ENCODE measurements at regions not wholly inside any gene's neighbourhood (a gene's known extent, or its start where the extent isn't known, plus 50 kb on each side); places are given as distances from the start of the nearest gene placed in this dataset.

- H3K27ac ChIP-seq, result no peak overlapping the region
- intact Hi-C loops (cut with DNase I), result no loop called here
- H3K27me3 ChIP-seq (replicated peaks; ENCODE audit: insufficient read depth), result no peaks in the 10 kb centered on the region
- H3K36me3 ChIP-seq, result no peaks in the 10 kb centered on the region
- no peaks in the 10 kb centered on the region for H3K4me1 ChIP-seq (replicated peaks)
- H3K9me3 ChIP-seq, result no peaks in the 10 kb centered on the region
- no peak for TF ChIP-seq CTCF (IDR thresholded peaks at IDR 0.05)
- no peak for TF ChIP-seq POLR2AphosphoS5 (IDR thresholded peaks at IDR 0.05)
- TF ChIP-seq POLR2A (IDR thresholded peaks at IDR 0.05), result no peak
- H3K4me3 ChIP-seq, result no peak overlapping the region
- no peak for DNase-seq (ENCODE audit: low spot score)
- WGBS, result 77% methylated on average over 2 of the region's 2 CpGs
Observed at GRCh38 chr10:10205906-10206305, 811.8 kb upstream of the CELF2 start.

GRCh38 chr10:10207538-10207937, 810.1 kb upstream of the CELF2 start:
- WGBS, result 86% methylated on average over 3 of the region's 3 CpGs
- Histone ChIP-seq H3K36me3 (no peaks in the 10 kb centered on the region), H3K9me3 (no peaks in the 10 kb centered on the region), H3K4me1 (replicated peaks) (no peaks in the 10 kb centered on the region), H3K4me3 (no peak overlapping the region), H3K27ac (no peak overlapping the region), H3K27me3 (replicated peaks; ENCODE audit: insufficient read depth) (no peaks in the 10 kb centered on the region)
- intact Hi-C loops (cut with DNase I), result no loop called here
- no peak for DNase-seq (ENCODE audit: low spot score)
- TF ChIP-seq CTCF (IDR thresholded peaks at IDR 0.05) (no peak), POLR2AphosphoS5 (IDR thresholded peaks at IDR 0.05) (no peak), POLR2A (IDR thresholded peaks at IDR 0.05) (no peak)

- H3K27me3 ChIP-seq (replicated peaks; ENCODE audit: insufficient read depth), result no peaks in the 10 kb centered on the region
- H3K27ac ChIP-seq, result no peak overlapping the region
- no peaks in the 10 kb centered on the region for H3K9me3 ChIP-seq
- no peaks in the 10 kb centered on the region for H3K36me3 ChIP-seq
- no peak for DNase-seq (ENCODE audit: low spot score)
- TF ChIP-seq POLR2AphosphoS5 (IDR thresholded peaks at IDR 0.05) (no peak), POLR2A (IDR thresholded peaks at IDR 0.05) (no peak), CTCF (IDR thresholded peaks at IDR 0.05) (no peak)
- no peaks in the 10 kb centered on the region for H3K4me1 ChIP-seq (replicated peaks)
- intact Hi-C loops (cut with DNase I), result no loop called here
- H3K4me3 ChIP-seq, result no peak overlapping the region
- WGBS, result 53% methylated on average over 4 of the region's 4 CpGs
Observed at GRCh38 chr10:10208196-10208595, 809.5 kb upstream of the CELF2 start.

- DNase-seq (ENCODE audit: low spot score), result no peak
- TF ChIP-seq POLR2AphosphoS5 (IDR thresholded peaks at IDR 0.05) (no peak), POLR2A (IDR thresholded peaks at IDR 0.05) (no peak), CTCF (IDR thresholded peaks at IDR 0.05) (no peak)
- WGBS, result 46% methylated on average over 3 of the region's 3 CpGs
- Histone ChIP-seq H3K9me3 (no peaks in the 10 kb centered on the region), H3K4me3 (no peak overlapping the region), H3K36me3 (no peaks in the 10 kb centered on the region), H3K27me3 (replicated peaks; ENCODE audit: insufficient read depth) (no peaks in the 10 kb centered on the region), H3K4me1 (replicated peaks) (no peaks in the 10 kb centered on the region), H3K27ac (no peak overlapping the region)
- intact Hi-C loops (cut with DNase I), result no loop called here
Observed at GRCh38 chr10:10209167-10209566, 808.5 kb upstream of the CELF2 start.

- Histone ChIP-seq H3K9me3 (no peaks in the 10 kb centered on the region), H3K27ac (no peak overlapping the region), H3K4me3 (no peak overlapping the region), H3K36me3 (no peaks in the 10 kb centered on the region), H3K27me3 (replicated peaks; ENCODE audit: insufficient read depth) (no peaks in the 10 kb centered on the region), H3K4me1 (replicated peaks) (no peaks in the 10 kb centered on the region)
- TF ChIP-seq POLR2AphosphoS5 (IDR thresholded peaks at IDR 0.05) (no peak), POLR2A (IDR thresholded peaks at IDR 0.05) (no peak), CTCF (IDR thresholded peaks at IDR 0.05) (no peak)
- no peak for DNase-seq (ENCODE audit: low spot score)
- intact Hi-C loops (cut with DNase I), result no loop called here
Observed at GRCh38 chr10:10211409-10211808, 806.3 kb upstream of the CELF2 start.
